ENCODE measurements at regions not wholly inside any gene's neighbourhood (a gene's known extent, or its start where the extent isn't known, plus 50 kb on each side); places are given as distances from the start of the nearest gene placed in this dataset.

DNA sequence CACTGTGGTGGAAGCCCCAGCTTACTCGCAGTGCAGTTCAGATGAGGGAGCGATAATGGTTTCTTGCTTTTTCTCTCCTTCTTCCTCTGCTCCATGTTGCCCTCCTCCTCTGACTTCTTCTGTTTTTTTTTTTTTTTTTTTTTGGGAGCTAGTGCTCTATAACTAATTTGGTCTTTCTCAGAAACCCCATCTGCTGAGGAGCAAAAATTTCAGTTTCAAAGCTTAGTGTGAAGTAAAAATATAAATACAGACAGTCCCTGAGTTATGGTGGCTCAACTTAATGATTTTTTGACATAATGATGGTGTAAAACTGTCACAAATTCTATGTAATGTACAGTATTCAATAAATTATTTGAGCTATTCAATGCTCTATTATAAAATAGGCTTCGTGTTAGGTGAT lies 120.7 kb downstream of the TBX19 start:
- intact Hi-C loops (cut with DNase I; ENCODE audit: low total_unique reads): no loop called here

DNA sequence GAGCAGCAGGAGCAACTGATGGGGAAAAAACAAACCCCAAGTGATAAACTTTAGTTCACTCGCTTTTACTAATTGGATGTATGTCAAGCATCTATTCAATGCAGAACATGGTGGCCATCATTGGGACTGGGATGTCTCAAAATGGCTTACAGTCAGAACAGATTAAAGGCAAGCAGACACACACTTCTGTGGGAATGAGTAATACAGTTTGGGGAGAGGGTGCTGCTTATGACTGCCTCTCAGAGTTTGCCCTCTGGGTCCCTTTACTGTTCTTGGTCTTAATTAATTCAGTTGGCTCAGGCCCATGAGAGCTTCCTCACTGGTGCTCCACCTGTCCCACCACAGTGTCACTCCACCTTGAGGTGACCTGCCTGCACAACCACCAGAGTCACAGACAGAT lies 119.5 kb downstream of the TBX19 start:
- DNase-seq (no peak), ATAC-seq (no peak)
- H3K4me1 ChIP-seq: no peaks in the 10 kb centered on the region
- in situ Hi-C loops (cut with MboI; ENCODE audit: low sequenced_read_pairs in 4 of 4): no loop called here
- no peak overlapping the region for H3K4me3 ChIP-seq
- no peaks in the 10 kb centered on the region for H3K27me3 ChIP-seq
- intact Hi-C loops (cut with DNase I; ENCODE audit: low total_unique reads): no loop called here
- H3K36me3 ChIP-seq: no peaks in the 10 kb centered on the region
- TF ChIP-seq POLR2A (IDR thresholded peaks at IDR 0.05): no peak
- TF ChIP-seq, protein P1, sequence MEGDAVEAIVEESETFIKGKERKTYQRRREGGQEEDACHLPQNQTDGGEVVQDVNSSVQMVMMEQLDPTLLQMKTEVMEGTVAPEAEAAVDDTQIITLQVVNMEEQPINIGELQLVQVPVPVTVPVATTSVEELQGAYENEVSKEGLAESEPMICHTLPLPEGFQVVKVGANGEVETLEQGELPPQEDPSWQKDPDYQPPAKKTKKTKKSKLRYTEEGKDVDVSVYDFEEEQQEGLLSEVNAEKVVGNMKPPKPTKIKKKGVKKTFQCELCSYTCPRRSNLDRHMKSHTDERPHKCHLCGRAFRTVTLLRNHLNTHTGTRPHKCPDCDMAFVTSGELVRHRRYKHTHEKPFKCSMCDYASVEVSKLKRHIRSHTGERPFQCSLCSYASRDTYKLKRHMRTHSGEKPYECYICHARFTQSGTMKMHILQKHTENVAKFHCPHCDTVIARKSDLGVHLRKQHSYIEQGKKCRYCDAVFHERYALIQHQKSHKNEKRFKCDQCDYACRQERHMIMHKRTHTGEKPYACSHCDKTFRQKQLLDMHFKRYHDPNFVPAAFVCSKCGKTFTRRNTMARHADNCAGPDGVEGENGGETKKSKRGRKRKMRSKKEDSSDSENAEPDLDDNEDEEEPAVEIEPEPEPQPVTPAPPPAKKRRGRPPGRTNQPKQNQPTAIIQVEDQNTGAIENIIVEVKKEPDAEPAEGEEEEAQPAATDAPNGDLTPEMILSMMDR (IDR thresholded peaks at IDR 0.05 in 4 of 5, conservative IDR thresholded peaks at IDR 0.05 in 1 of 5): no peak
- H3K9me3 ChIP-seq: no peaks in the 10 kb centered on the region
- H3K27ac ChIP-seq: no peak overlapping the region

More for the DNA sequence above, 120.7 kb downstream of the TBX19 start:
- no peak for TF ChIP-seq POLR2A (IDR thresholded peaks at IDR 0.05)
- TF ChIP-seq, protein P1 (IDR thresholded peaks at IDR 0.05 in 4 of 5, conservative IDR thresholded peaks at IDR 0.05 in 1 of 5): no peak
- Histone ChIP-seq H3K36me3 (no peaks in the 10 kb centered on the region), H3K4me1 (no peaks in the 10 kb centered on the region), H3K9me3 (no peaks in the 10 kb centered on the region), H3K27me3 (no peaks in the 10 kb centered on the region), H3K27ac (no peak overlapping the region), H3K4me3 (no peak overlapping the region)
- no peak for DNase-seq
- in situ Hi-C loops (cut with MboI; ENCODE audit: low sequenced_read_pairs in 4 of 4): no loop called here
- no peak for ATAC-seq

DNA sequence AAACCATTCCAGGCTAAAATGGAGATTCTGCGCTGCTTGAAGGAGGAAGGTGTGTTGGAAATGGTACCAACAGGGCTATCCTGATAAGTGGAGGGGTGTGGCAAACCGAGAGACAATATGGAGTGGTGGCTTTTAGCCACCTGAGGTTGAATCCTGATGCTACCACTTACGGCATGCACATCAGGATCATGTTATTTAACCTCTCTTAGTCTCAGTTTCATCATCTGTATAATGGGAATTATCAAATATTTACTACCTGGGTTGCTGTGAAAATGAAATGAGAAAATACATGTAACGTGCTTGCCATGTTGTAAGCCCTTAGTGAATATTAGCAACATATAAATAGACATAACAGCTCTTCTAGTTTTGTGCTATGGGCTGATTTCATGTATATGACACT lies 117.1 kb downstream of the TBX19 start:
- Histone ChIP-seq H3K9me3 (no peaks in the 10 kb centered on the region), H3K27me3 (no peaks in the 10 kb centered on the region), H3K27ac (no peak overlapping the region), H3K36me3 (no peaks in the 10 kb centered on the region), H3K4me3 (no peak overlapping the region), H3K4me1 (no peaks in the 10 kb centered on the region)
- DNase-seq: no peak
- in situ Hi-C loops (cut with MboI; ENCODE audit: low sequenced_read_pairs in 4 of 4): no loop called here
- intact Hi-C loops (cut with DNase I; ENCODE audit: low total_unique reads): no loop called here
- TF ChIP-seq POLR2A (IDR thresholded peaks at IDR 0.05): no peak
- TF ChIP-seq, protein P1 (IDR thresholded peaks at IDR 0.05 in 4 of 5, conservative IDR thresholded peaks at IDR 0.05 in 1 of 5): no peak
- ATAC-seq: no peak

DNA sequence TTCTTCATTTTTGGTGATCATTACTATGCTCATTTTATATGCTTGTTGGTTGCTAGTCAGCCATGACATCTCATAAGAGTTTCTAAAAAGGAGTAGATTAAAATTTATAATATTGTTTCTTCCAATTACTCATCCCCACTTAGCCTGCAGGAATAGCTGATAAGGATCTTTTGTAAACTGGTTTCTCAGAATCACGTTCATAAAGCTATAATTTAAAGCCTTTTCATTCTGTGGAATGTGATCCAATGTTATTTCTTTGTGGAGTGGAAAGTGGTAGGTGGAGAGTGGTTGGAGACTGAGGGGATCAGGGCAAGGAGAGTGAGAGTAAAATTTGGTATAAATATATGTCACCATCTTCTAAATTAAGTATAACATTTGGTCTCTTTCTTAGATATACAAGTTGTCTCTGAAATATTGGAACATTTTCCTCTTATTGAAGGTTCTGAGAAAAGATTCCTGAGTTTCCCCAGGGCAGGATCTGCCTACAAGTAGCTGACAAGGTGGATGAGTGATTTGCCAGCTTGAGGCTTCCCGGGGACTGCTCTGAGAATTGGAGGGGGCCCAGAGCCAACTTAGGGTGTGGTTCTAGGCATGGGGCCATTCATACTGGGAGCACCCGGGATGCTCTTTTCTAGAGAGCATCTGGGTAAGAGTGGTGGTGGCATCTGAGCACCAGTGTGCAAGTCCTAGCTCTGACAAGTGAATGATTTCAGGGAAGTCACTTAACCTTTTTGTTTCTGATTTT lies 116.4 kb downstream of the TBX19 start:
- H3K9me3 ChIP-seq: no peaks in the 10 kb centered on the region
- DNase-seq: no peak
- in situ Hi-C loops (cut with MboI; ENCODE audit: low sequenced_read_pairs in 4 of 4): no loop called here
- no peak for ATAC-seq
- H3K27ac ChIP-seq: no peak overlapping the region
- no peaks in the 10 kb centered on the region for H3K4me1 ChIP-seq
- no peaks in the 10 kb centered on the region for H3K36me3 ChIP-seq
- H3K27me3 ChIP-seq: no peaks in the 10 kb centered on the region
- H3K4me3 ChIP-seq: no peak overlapping the region
- TF ChIP-seq, protein P1 (IDR thresholded peaks at IDR 0.05 in 4 of 5, conservative IDR thresholded peaks at IDR 0.05 in 1 of 5): no peak
- no peak for TF ChIP-seq POLR2A (IDR thresholded peaks at IDR 0.05)
- intact Hi-C loops (cut with DNase I; ENCODE audit: low total_unique reads): no loop called here

DNA sequence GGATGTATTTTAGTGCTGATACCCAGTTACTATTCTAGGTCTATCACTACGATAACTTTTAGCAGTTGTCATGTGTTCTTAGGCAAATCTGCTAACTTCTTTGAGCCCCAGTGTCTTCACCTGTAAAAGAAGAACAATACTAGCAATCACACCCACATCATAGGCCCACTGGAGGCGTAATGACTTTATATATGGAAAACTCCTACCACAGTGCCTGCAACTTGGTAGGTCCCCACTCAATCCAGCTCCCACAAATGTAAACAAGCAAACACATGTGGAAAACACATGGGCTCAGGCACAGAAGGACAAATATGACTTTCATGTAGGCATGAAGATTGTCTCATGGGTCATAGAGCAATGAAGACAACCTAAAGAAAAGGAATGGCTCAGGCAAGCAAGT lies 115.8 kb downstream of the TBX19 start:
- H3K9me3 ChIP-seq: no peaks in the 10 kb centered on the region
- no peaks in the 10 kb centered on the region for H3K4me1 ChIP-seq
- no peak overlapping the region for H3K4me3 ChIP-seq
- no peaks in the 10 kb centered on the region for H3K27me3 ChIP-seq
- in situ Hi-C loops (cut with MboI; ENCODE audit: low sequenced_read_pairs in 4 of 4): no loop called here
- no peak overlapping the region for H3K27ac ChIP-seq
- intact Hi-C loops (cut with DNase I; ENCODE audit: low total_unique reads): no loop called here
- H3K36me3 ChIP-seq: no peaks in the 10 kb centered on the region
- no peak for TF ChIP-seq POLR2A (IDR thresholded peaks at IDR 0.05)
- TF ChIP-seq, protein P1 (IDR thresholded peaks at IDR 0.05 in 4 of 5, conservative IDR thresholded peaks at IDR 0.05 in 1 of 5): no peak
- DNase-seq: no peak
- ATAC-seq: no peak
